Globus pallidus (tissue), 1 donor: ENCODE measurements at regions not wholly inside any gene's neighbourhood (a gene's known extent, or its start where the extent isn't known, plus 50 kb on each side); places are given as distances from the start of the nearest gene placed in this dataset.
"Not testable (repeated sequence)": the region's sequence is repeated elsewhere in the genome, so short reads cannot be mapped to it uniquely, and the experiment has no call there.

Experiments
- DNase-seq: peaks from one replicate; pipeline ENCODE4 v3.0.0-alpha.2; 2015; ENCODE audit warnings: low spot score

- no peak for DNase-seq
These were observed 634.6 kb downstream of the LRRC70 start for GRCh38 chr5:63213256-63213655.

- peak; percentile 31 for DNase-seq
These were observed 633.0 kb downstream of the LRRC70 start for GRCh38 chr5:63211448-63212132.

GRCh38 chr5:63205976-63206375, 627.4 kb downstream of the LRRC70 start:
- DNase-seq: no peak

GRCh38 chr5:63201738-63202137, 623.1 kb downstream of the LRRC70 start:
- no peak for DNase-seq

GRCh38 chr5:63194126-63194525, 615.5 kb downstream of the LRRC70 start:
- no peak for DNase-seq

- DNase-seq: not testable (repeated sequence)
These were observed 601.6 kb downstream of the LRRC70 start for GRCh38 chr5:63180190-63180589.

GRCh38 chr5:63175850-63176249, 597.2 kb downstream of the LRRC70 start:
- no peak for DNase-seq

GRCh38 chr5:63170486-63170885, 591.9 kb downstream of the LRRC70 start:
- DNase-seq: no peak

- DNase-seq: no peak
These were observed 586.4 kb downstream of the LRRC70 start for GRCh38 chr5:63164838-63165535.

GRCh38 chr5:63164339-63164738, 585.7 kb downstream of the LRRC70 start:
- DNase-seq: no peak

- no peak for DNase-seq
These were observed 576.7 kb downstream of the LRRC70 start for GRCh38 chr5:63155310-63155631.

GRCh38 chr5:63154476-63155309, 576.1 kb downstream of the LRRC70 start:
- no peak for DNase-seq

- DNase-seq: no peak
These were observed 574.3 kb downstream of the LRRC70 start for GRCh38 chr5:63152871-63153270.

- DNase-seq: no peak
These were observed 566.5 kb downstream of the LRRC70 start for GRCh38 chr5:63145167-63145566.

- DNase-seq: no peak
These were observed 563.0 kb downstream of the LRRC70 start for GRCh38 chr5:63141591-63141990.

- DNase-seq: no peak
These were observed 556.7 kb downstream of the LRRC70 start for GRCh38 chr5:63135291-63135690.

- DNase-seq: no peak
These were observed 553.1 kb downstream of the LRRC70 start for GRCh38 chr5:63131626-63132285.

- DNase-seq: no peak
These were observed 550.1 kb downstream of the LRRC70 start for GRCh38 chr5:63128761-63129160.

- DNase-seq: no peak
These were observed 549.4 kb downstream of the LRRC70 start for GRCh38 chr5:63128018-63128417.

- no peak for DNase-seq
These were observed 548.4 kb downstream of the LRRC70 start for GRCh38 chr5:63127054-63127453.

- DNase-seq: no peak
These were observed 547.2 kb downstream of the LRRC70 start for GRCh38 chr5:63125862-63126261.

- DNase-seq: no peak
These were observed 546.8 kb downstream of the LRRC70 start for GRCh38 chr5:63125392-63125791.
